GM10248 (cell line): ENCODE measurements at regions not wholly inside any gene's neighbourhood (a gene's known extent, or its start where the extent isn't known, plus 50 kb on each side); places are given as distances from the start of the nearest gene placed in this dataset.

Experiments used
- CTCF ChIA-PET: fragments of 300-600 bp; sonication (Branson Sonifier 250); formaldehyde crosslinking; extraction: SDS; loops from one replicate; lab custom pipeline; 2021; ENCODE audit warnings: antibody characterized with exemption; lab: Yijun Ruan, JAX
- POLR2A ChIA-PET: fragments of 350-650 bp; sonication (Branson Sonifier 250); formaldehyde crosslinking; extraction: SDS; loops from one replicate; lab custom pipeline; 2020; ENCODE audit warnings: antibody characterized with exemption; lab: Yijun Ruan, JAX
- DNase-seq: peaks from one replicate; pipeline ENCODE4 v3.0.0; 2012; ENCODE audit errors: extremely low spot score
- TF ChIP-seq, protein P1 (sequence below): IDR thresholded peaks from 2 replicates; pipeline ENCODE4 v1.5.1; 2012; ENCODE audit warnings: mild to moderate bottlenecking, low read depth; ENCODE audit errors: extremely low read depth, missing control alignments, control extremely low read depth

DNA sequence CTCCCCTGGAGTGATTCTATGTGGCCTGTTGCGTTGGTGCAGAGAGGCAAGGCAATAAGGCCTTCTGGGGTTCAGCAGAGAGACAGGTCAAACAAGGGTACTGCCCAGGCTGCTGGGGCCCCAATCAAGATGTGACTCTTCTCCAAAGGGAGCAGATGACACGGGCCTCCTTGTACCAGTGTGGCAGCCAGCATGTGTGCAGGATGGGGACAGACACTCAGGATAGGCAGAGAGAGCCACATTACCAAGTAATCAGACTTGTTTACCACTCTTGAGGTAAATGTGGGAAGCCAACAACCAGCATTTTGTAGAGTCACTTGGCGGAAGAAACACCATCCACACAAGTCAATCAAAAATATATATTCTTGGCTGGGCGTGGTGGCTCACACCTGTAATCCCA lies 95.3 kb upstream of the DLG1 start:
- ChIA-PET CTCF (interaction anchor here (1.2 kb wide), 1 partner anchor 14 kb away, joined by 3 read pairs; no protein-coding TSS in a partner anchor), POLR2A (no interaction called here)
- no peak for DNase-seq
- TF ChIP-seq, protein P1, sequence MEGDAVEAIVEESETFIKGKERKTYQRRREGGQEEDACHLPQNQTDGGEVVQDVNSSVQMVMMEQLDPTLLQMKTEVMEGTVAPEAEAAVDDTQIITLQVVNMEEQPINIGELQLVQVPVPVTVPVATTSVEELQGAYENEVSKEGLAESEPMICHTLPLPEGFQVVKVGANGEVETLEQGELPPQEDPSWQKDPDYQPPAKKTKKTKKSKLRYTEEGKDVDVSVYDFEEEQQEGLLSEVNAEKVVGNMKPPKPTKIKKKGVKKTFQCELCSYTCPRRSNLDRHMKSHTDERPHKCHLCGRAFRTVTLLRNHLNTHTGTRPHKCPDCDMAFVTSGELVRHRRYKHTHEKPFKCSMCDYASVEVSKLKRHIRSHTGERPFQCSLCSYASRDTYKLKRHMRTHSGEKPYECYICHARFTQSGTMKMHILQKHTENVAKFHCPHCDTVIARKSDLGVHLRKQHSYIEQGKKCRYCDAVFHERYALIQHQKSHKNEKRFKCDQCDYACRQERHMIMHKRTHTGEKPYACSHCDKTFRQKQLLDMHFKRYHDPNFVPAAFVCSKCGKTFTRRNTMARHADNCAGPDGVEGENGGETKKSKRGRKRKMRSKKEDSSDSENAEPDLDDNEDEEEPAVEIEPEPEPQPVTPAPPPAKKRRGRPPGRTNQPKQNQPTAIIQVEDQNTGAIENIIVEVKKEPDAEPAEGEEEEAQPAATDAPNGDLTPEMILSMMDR, result no peak

DNA sequence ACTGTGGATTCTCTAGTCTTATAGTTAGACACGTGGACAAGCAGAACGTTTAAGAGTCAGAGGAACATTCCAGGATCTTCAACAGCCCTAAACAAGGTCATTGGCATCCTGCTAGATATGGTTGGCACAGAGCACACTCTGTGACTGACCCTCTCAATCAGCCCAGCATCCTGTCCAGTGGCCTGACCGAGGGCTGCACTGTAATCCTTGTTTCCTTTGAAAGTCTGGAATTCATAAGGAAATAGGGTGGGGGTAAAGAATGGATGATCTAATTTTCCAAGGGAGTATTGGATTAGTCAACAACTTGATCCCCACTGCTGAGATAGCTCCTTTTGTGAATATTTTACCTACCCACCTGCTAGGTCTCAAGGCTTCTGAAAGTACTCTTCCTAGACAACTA lies 94.5 kb upstream of the DLG1 start:
- TF ChIP-seq, protein P1, result no peak
- DNase-seq, result no peak
- ChIA-PET CTCF (no interaction called here), POLR2A (no interaction called here)

DNA sequence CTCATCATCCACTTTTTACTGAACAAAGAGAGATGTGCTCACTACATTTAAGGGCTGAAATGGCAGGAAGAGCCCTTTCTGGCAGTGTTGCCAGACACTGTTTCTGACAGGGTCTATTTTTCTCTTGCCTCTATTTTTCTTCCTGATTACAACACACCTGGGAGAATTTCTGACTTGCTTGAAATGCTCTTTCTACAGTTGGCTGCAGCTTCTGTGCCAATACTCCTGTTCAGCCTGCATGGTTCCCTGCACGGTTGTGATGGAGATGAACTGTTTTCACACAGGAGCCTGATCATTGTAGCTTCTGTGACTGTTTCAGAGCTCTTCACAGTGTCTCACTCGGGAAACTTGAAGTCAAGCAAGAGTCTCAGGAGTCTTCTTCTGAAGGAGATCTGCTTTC lies 83.0 kb upstream of the DLG1 start:
- TF ChIP-seq, protein P1, result no peak
- ChIA-PET POLR2A (no interaction called here), CTCF (interaction anchor here (1.3 to 1.8 kb wide), 3 partner anchors 11 to 18 kb away, joined by 3 to 4 read pairs (median 3); no protein-coding TSS in a partner anchor)
- no peak for DNase-seq

DNA sequence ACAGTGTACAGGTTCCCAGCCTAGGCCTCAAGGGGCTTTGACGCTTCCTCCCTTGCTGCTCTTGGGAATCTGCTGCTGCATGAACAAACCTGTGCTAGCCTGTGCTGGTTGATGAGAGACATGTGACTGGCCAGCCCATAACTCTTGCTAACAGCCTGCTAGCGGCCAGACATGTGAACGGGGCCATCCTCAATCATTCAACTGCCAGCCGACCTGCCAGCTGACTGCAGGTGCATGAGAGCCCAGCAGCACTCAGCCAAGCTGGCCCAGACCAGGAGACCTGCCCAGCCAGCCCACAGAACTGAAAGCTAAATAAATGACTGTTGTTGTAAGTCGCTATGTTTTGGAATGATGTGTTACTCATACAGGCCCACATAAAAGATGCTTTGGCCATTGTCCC lies 82.4 kb upstream of the DLG1 start:
- POLR2A ChIA-PET, result no interaction called here
- CTCF ChIA-PET, result interaction anchor here (1.5 to 1.8 kb wide), 2 partner anchors 11 to 12 kb away, joined by 3 to 4 read pairs; no protein-coding TSS in a partner anchor
- DNase-seq, result no peak
- TF ChIP-seq, protein P1, result no peak

DNA sequence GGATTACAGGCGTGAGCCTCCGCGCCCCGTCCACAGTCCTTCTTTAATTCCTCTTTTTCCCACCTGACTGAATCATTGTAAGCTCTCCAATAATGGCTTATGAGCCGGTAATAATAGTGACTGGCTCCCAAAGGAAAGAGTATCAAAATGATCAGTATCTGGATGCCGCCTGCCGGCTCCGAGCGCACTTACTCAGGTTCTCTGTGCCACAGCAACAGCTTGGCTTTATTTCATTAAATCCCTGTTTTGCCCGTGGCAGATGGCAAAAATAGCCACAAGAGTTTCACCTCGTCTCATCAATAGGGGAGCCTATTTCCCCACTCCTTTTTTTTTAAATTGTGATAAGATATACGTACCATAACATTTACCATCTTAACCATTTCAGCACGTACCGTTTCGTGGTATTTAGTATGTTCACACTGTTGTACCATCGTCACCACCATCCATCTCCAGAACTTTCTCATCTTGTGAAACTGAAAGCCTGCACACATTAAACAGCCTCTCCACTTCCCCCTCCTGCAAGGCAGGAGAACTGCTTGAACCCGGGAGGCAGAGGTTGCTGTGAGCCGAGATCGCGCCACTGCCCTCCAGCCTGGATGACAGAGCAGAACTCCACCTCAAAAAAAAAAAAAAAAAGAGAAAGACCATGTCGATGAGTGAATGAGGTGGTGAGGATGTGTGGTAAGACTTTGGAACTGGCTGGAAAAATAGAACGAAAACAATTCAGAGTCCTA lies 80.7 kb upstream of the DLG1 start:
- POLR2A ChIA-PET, result no interaction called here
- TF ChIP-seq, protein P1, result no peak
- DNase-seq, result no peak
- CTCF ChIA-PET, result no interaction called here

DNA sequence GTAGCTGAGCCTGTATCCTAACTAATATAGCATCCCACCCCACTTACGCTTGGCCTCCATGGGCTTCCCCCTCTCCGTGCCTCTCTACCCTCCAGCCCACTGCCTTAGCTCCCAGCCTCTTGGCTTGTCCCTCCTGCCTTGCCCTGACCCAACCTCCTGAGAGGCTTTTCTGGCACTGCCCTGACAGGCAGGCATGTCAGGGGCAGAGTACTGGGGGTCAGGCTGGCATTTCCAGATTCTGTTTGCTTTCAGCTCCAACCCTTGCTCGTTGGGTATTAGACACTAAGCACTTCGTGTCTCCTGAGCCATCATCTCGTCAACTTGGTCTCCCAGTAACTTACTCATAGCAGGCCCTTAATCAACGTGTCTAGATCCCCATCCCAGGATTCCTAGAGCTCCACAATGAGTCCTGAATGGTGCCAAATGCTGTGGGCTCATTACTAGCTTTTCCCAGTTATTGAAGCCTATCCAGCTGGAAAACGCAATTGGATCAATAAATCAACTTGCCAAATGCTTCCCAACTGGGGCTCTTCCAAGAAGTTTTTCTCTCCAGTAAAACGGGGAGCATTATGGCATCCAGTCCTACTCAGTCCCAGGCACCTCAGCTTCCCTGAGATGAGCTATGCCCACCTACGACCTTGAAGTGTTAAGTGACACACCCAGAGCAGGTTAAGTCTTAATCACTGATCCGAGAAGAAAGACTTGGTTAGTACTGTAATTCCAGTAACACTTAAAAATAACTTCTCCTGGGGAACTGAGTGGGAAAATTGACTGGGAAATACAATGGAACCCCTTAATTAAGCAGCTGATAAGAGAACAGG lies 78.5 kb upstream of the DLG1 start:
- CTCF ChIA-PET, result interaction anchor here (0.8 to 1.5 kb wide), 3 partner anchors 9 to 24 kb away, joined by 3 read pairs; no protein-coding TSS in a partner anchor
- no peak for DNase-seq
- POLR2A ChIA-PET, result no interaction called here
- TF ChIP-seq, protein P1, result no peak
